GM19043 (cell line): ENCODE measurements at regions not wholly inside any gene's neighbourhood (a gene's known extent, or its start where the extent isn't known, plus 50 kb on each side); places are given as distances from the start of the nearest gene placed in this dataset.

ENCODE experiments used
- ATAC-seq: cut with Tn5 transposase; IDR thresholded peaks from one replicate; pipeline ENCODE4 v1.9.1; 2021; ENCODE audit warnings: low read depth; ENCODE audit not compliant: unreplicated experiment

GRCh38 chr10:128998101-128998805, 468.8 kb upstream of the MGMT start:
- ATAC-seq = no peak

GRCh38 chr10:129004398-129004797, 462.6 kb upstream of the MGMT start:
- ATAC-seq = no peak

GRCh38 chr10:129005080-129005479, 462.0 kb upstream of the MGMT start:
- ATAC-seq = no peak

- ATAC-seq = no peak
Observed at GRCh38 chr10:129005804-129006203, 461.2 kb upstream of the MGMT start.

DNA sequence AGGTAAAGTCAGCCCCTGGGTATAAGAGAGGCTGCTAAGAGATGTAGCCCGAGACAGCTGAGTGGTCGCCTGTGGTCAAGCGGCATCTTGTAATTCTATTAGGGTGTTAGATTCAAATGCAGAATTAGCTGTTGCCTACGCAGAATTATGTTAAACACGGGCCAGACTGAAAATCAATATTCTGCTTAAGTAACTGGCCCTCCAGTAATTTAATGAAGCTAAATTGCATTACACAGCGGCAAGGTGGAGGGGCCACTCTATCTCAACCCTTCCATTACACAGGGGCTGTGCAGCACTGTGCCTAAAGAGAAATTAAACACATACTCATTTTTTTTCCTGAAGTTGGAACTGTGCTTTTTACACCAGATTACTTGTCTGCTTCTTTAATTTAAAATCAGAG, 448.5 kb upstream of the MGMT start:
- no peak for ATAC-seq

GRCh38 chr10:129020651-129021330, 446.2 kb upstream of the MGMT start:
- ATAC-seq = no peak

GRCh38 chr10:129021594-129022304, 445.3 kb upstream of the MGMT start:
- ATAC-seq = no peak

DNA sequence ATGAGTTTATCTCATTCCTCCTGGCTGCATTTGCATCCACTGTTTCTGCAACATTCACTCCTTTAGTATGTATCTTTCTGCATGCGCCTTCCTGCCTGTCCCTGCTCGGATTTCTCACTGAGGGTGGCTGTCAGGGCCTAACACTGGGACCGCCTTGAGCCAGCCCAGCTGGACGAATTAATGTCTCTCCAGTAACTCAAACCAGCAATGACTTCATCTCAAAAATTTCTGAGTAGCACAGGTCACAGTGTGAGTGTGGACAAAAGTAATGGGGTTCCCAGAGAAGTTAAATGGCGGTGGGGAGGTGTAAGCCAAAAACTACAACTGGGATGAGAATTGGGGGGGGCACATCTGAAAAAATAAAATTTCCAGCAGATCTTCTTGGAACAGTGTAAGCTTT, 444.0 kb upstream of the MGMT start:
- no peak for ATAC-seq

DNA sequence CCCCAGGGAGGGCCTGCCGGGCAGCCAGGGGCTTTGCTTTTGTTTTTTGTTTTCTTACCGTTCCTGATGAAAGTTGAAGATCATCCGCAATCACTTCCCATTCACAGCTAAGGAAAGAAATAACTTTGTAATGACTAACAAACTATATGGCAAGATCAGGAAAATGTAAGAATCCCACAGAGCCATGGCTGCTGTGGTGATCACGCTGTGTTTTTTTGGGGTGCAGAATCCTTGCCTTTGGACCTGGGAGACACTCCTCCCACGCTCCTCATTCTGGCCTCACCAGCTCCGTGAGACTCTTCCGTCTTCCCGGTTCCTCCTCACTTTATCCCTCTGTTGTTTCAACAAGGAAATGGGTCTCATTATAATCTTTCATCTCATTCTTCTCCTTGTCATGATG, 443.0 kb upstream of the MGMT start:
- no peak for ATAC-seq

GRCh38 chr10:129025787-129026186, 441.3 kb upstream of the MGMT start:
- ATAC-seq = no peak

DNA sequence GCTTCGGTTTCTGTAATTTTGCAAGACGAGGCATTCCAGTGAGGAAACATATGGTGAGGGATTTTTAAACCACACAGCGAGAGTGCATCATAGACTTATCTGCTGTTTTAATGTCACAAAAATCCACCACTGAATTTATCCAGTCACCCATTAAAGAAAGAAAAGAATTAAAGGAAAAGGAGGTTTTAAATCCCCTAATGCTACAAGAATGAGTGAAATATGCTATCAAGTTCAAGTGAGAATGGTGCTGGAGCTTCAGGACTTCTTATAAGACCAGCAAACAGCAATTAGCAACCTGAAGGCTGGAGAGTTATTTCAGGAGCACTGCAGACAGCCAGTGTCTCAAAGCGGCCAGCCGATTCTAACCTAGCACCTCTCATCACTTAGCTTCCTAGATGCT, 439.1 kb upstream of the MGMT start:
- ATAC-seq = no peak

- no peak for ATAC-seq
Observed at GRCh38 chr10:129028451-129028850, 438.6 kb upstream of the MGMT start.

- no peak for ATAC-seq
Observed at GRCh38 chr10:129029051-129029450, 438.0 kb upstream of the MGMT start.

GRCh38 chr10:129029851-129030602, 437.0 kb upstream of the MGMT start:
- ATAC-seq = no peak

GRCh38 chr10:129030603-129030895, 436.5 kb upstream of the MGMT start:
- no peak for ATAC-seq

DNA sequence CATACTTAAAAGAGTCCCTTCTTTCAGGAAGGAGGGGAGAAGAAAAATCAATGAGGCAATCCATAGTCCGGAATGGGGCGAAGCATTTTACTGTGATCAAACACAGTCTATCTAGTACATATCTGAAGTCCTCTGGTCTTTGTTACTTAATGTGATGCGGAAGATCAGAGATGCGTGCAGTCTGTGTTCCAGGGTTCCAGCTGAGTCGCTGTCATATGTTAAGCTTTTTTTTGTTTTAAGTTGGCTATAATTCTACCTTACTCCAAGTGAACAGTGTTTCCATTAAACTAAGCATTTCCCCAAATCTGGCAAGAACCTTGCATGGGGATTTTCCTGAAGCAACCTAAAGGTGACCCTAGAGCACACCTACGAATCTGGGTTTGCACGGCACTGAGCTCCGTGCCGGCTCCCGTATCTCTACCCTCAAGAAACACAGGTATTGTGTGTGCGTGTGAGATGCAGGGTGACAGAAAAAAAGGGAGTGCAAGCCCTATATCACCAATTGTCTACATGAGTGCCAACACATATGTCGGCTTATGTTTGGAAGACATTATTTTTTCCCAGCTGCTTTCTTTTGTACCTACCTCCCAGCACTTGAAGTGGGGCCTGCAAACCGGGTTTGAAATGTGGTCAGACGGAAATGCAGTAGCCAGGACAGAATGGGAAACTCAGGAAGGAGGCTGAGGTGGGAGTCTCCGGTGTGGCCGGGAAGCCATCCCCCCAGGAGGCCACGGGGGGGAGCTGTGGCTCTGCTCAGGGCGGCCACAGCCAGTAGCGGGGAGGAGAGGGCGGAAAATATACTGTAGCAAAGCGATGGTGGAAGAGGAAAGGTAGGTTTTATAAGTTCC, 435.8 kb upstream of the MGMT start:
- no peak for ATAC-seq

DNA sequence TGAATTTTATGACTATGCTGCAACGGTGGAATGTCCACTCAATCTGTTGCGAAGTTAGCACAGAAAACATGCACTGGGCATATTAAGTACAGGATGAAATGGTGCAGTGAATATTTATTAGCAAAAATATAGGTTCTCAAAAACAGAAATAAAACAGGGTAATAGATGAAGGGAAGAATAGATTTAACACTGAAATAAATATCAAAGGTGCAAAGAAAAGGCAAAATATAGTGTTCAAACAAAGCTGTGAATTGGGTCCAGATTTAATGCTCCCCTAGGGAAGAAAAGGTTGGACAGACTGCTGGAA, 435.2 kb upstream of the MGMT start:
- no peak for ATAC-seq

DNA sequence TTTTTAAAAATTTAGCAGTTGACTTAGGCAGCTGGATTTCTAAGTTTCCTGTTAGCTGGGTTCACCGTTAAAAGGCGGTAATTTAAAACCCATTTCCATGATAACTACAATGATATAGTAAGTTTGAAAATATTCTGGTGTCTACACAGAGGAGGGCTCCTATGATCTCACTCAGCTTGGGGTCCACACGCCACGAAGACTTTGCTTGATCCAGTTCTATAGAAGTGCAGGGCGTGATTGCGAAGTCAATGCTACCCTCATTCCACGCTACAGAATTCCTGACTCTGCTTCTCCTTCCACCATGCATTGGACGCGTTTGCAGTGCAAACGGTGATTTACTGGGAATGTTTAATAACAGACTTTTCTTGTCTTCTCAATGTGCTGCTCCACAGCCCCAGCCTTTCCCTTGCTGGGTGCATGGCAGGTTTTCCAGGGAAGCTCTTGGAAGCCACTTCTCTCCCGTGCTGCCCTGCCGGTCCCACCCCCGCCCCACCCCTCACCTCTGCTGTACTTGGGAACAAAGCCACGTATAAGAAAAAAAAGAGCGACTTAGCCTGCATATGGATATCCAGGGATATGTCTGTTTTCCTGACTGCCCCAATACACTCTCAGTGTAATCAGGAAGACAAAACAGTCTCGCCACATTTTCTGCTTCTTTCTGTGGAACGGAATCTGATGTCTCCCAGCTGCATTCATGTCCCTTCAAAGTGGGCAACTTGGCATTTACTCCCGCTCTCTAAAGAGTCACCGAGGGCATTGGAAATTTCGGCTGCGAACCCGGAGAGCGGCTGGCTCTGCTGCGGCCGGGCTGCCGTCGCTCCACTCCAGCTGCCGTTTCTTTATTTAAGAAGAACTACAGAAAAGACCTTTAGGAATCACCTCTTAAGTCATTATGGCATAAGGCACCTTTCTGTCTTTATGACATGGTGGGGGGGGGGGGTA, 434.4 kb upstream of the MGMT start:
- no peak for ATAC-seq

DNA sequence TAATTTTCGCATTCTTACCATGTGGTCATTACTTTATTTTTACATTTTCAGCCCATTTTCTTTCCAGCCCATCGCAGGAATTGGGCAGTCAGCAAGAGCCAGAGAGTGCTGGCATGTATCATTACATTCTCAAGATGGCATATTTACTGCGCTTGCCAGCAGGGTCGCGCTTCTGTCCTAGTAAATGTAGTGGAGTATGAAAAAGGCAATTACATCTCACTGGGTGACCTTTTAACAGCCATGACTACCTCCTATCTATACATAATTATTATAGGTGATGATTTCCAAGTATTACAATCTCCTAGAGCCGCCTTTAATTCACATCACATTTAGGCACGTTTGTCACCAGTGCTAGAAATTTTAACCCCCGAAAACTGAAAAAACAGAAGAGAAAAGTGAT, 433.7 kb upstream of the MGMT start:
- no peak for ATAC-seq
